ENCODE measurements at regions not wholly inside any gene's neighbourhood (a gene's known extent, or its start where the extent isn't known, plus 50 kb on each side); places are given as distances from the start of the nearest gene placed in this dataset.

DNA sequence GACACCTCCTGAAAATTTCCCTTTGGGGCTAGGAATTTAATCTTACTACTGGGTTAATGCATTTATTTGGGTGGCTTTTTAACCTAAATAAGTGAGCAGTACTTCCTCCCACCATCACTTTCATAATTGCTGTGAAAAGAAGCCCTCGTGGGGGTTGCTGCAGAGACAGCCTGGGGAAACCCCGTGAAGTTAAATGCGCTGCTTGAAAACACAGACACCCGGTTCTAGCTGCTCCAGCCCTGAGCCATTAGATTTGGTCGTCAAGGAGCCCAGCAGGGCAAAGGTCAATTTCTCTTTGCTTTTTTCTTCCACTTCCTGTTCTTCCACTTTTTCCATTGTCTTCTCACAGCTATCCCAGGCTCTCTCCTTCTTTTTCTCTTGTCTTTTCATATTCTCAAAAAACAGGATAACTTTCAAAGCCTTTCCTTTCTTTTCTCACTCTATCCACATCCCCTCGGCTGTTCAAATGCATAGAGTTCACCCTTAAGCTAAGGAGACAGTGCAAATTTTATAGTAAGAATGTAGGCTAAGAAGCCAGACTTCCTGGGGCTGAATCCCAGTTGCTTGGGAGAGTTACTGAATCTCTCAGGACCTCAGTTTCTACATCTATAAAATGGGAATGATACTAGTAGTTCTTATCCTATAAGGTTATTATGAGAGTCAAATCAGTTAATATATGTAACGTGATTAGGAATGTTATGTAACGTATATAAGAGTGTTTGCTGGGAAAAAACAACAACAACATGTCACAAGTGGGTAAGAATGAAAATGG lies 91.5 kb upstream of the ZNF827 start:
- DNase-seq (ENCODE audit: low read depth in 4 of 4, low spot score in 3 of 4): no peak

DNA sequence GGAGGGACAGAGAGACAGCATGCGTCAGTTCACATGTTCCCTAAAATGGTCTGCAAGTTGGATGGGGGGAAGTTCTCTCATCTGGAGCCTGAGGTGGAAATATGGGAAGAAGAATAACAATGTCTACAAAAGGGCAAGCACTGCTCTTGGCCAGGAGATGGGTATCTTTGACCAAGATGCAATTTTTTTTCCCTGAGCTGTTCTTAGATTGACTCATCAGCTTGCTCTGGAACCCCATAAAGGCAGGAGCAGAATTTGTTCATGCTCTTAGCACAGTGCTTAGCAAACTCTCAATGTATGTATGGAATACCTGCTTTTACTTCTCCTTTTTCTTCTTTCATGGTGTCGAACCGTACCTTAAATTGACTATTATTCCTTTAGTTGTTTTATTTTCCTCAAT lies 90.5 kb upstream of the ZNF827 start:
- no peak for DNase-seq (ENCODE audit: low read depth in 4 of 4, low spot score in 3 of 4)

GRCh38 chr4:146027761-146028160 lies 89.1 kb upstream of the ZNF827 start:
- no peak for DNase-seq (ENCODE audit: low read depth in 4 of 4, low spot score in 3 of 4)

DNA sequence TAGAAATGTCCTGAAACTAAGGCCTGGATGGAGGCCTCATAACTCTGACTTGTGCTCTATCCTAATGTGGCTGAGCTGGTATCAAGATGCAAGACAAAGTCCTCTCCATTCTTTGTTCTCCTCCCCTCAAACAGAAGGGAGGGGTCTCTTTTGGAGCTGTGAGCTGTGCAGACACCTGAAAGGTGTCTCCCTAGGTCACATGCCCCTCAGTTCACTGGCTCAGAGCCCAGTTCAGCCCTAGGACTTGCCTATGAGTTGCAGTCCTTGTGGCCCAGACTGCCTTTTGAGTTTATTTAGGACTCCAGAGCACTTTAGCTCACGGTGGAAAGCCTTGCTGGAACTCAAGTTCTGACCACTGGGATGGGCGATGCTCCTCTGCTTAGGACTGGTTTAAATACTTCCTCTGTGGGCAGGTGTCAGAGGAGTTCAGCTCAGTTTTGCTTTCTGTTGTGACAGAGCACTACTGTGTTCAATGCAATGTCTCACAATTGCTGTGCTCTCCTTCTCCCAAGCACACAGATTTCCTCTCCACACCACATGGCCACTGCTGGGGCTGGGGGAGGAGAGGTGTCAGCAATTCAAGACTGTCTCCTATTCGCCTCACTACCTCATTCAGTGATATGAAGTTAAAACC lies 84.8 kb upstream of the ZNF827 start:
- DNase-seq (ENCODE audit: low read depth in 4 of 4, low spot score in 3 of 4): no peak

GRCh38 chr4:146022541-146022940 lies 83.9 kb upstream of the ZNF827 start:
- no peak for DNase-seq (ENCODE audit: low read depth in 4 of 4, low spot score in 3 of 4)

DNA sequence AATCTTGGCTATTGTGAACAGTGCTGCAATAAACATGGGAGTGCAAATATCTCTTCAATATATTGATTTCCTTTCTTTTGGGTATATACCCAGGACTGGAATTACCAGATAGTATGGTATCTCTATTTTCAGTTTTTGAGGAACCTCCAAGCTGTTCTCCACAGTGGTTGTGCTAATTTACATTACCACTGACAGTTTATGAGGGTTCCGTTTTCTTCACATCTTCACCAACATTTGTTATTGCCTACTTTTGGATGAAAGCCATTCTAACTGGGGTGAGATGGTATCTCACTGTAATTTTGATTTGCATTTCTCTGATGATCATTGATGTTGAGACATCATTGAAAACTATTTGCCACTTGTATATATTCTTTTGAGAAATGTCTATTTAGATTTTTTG lies 79.6 kb upstream of the ZNF827 start:
- DNase-seq (ENCODE audit: low read depth in 4 of 4, low spot score in 3 of 4): no peak

- DNase-seq (ENCODE audit: low read depth in 4 of 4, low spot score in 3 of 4): no peak
Observed at GRCh38 chr4:146004730-146005129, 66.1 kb upstream of the ZNF827 start.

- DNase-seq (ENCODE audit: low read depth in 4 of 4, low spot score in 3 of 4): no peak
Observed at GRCh38 chr4:145988628-145989027, 50.0 kb upstream of the ZNF827 start.
